Ectodermal cell (in vitro differentiated cells): ENCODE measurements at regions not wholly inside any gene's neighbourhood (a gene's known extent, or its start where the extent isn't known, plus 50 kb on each side); places are given as distances from the start of the nearest gene placed in this dataset.

Experiments
- H3K27ac ChIP-seq: 2 replicates; pipeline ENCODE4 v1.7.0; 2013; ENCODE audit warnings: mild to moderate bottlenecking, low read depth, low read length; ENCODE audit not compliant: insufficient read depth, poor library complexity, severe bottlenecking
- H3K27me3 ChIP-seq: 2 replicates; pipeline ENCODE4 v1.7.0; 2013; ENCODE audit warnings: mild to moderate bottlenecking, low read length; ENCODE audit not compliant: insufficient read depth, control insufficient read depth, poor library complexity, severe bottlenecking
- H3K36me3 ChIP-seq: one replicate; pipeline ENCODE4 v1.7.0; 2013; ENCODE audit warnings: low read length; ENCODE audit not compliant: control insufficient read depth, insufficient read depth
- H3K4me1 ChIP-seq: one replicate; pipeline ENCODE4 v1.7.0; 2013; ENCODE audit warnings: low read length; ENCODE audit not compliant: control insufficient read depth, insufficient read depth
- H3K4me3 ChIP-seq: 2 replicates; pipeline ENCODE4 v1.7.0; 2013; ENCODE audit warnings: low read depth, low read length, control low read depth; ENCODE audit not compliant: insufficient read depth
- H3K9me3 ChIP-seq: 2 replicates; pipeline ENCODE4 v1.7.0; 2013; ENCODE audit warnings: mild to moderate bottlenecking, low read length, moderate library complexity; ENCODE audit not compliant: control insufficient read depth
- WGBS, 2 experiments: methylation state at CpG; one replicate each; pipeline ENCODE4 v1.1.7; 2013; ENCODE audit warnings: missing lambda C conversion rate in 2 of 2; 5-methylcytosine and 5-hydroxymethylcytosine counted together

GRCh38 chr4:3697033-3697432 lies 69.2 kb upstream of the ADRA2C start:
- H3K36me3 ChIP-seq, result no peaks in the 10 kb centered on the region
- no peaks in the 10 kb centered on the region for H3K27me3 ChIP-seq
- 92 to 94% methylated on average over 1 of the region's 1 CpG for WGBS, 2 experiments
- peaks cover 4% of the 10 kb centered on the region for H3K4me1 ChIP-seq
- no peak overlapping the region for H3K4me3 ChIP-seq
- H3K9me3 ChIP-seq, result no peaks in the 10 kb centered on the region
- H3K27ac ChIP-seq, result no peak overlapping the region

GRCh38 chr4:3690551-3691152 lies 75.5 kb upstream of the ADRA2C start:
- WGBS, 2 experiments, result 90 to 91% methylated on average over 22 of the region's 22 CpGs

GRCh38 chr4:3689576-3690550 lies 76.3 kb upstream of the ADRA2C start:
- H3K4me3 ChIP-seq, result no peak overlapping the region
- no peaks in the 10 kb centered on the region for H3K36me3 ChIP-seq
- H3K27me3 ChIP-seq, result no peaks in the 10 kb centered on the region
- 93 to 94% methylated on average over 41 of the region's 41 CpGs for WGBS, 2 experiments
- H3K9me3 ChIP-seq, result no peaks in the 10 kb centered on the region
- H3K4me1 ChIP-seq, result no peaks in the 10 kb centered on the region
- no peak overlapping the region for H3K27ac ChIP-seq

More at GRCh38 chr4:3690551-3691152, 75.5 kb upstream of the ADRA2C start:
- Histone ChIP-seq H3K9me3 (no peaks in the 10 kb centered on the region), H3K36me3 (no peaks in the 10 kb centered on the region), H3K27me3 (no peaks in the 10 kb centered on the region), H3K4me3 (no peak overlapping the region), H3K4me1 (no peaks in the 10 kb centered on the region), H3K27ac (no peak overlapping the region)

- WGBS, 2 experiments, result 92 to 93% methylated on average over 21 of the region's 21 CpGs
- Histone ChIP-seq H3K4me3 (no peak overlapping the region), H3K36me3 (no peaks in the 10 kb centered on the region), H3K27me3 (no peaks in the 10 kb centered on the region), H3K27ac (no peak overlapping the region), H3K9me3 (no peaks in the 10 kb centered on the region), H3K4me1 (no peaks in the 10 kb centered on the region)
Measured at GRCh38 chr4:3689006-3689405, 77.2 kb upstream of the ADRA2C start.

- WGBS, 2 experiments, result 93% methylated on average over 24 of the region's 24 CpGs
- no peaks in the 10 kb centered on the region for H3K4me1 ChIP-seq
- H3K4me3 ChIP-seq, result no peak overlapping the region
- no peaks in the 10 kb centered on the region for H3K9me3 ChIP-seq
- no peaks in the 10 kb centered on the region for H3K36me3 ChIP-seq
- no peak overlapping the region for H3K27ac ChIP-seq
- H3K27me3 ChIP-seq, result no peaks in the 10 kb centered on the region
Measured at GRCh38 chr4:3688018-3688998, 77.9 kb upstream of the ADRA2C start.

GRCh38 chr4:3687538-3687937 lies 78.6 kb upstream of the ADRA2C start:
- H3K4me3 ChIP-seq, result no peak overlapping the region
- WGBS, 2 experiments, result 94 to 95% methylated on average over 13 of the region's 13 CpGs
- no peaks in the 10 kb centered on the region for H3K36me3 ChIP-seq
- H3K27me3 ChIP-seq, result no peaks in the 10 kb centered on the region
- H3K27ac ChIP-seq, result no peak overlapping the region
- no peaks in the 10 kb centered on the region for H3K4me1 ChIP-seq
- no peaks in the 10 kb centered on the region for H3K9me3 ChIP-seq

GRCh38 chr4:3686753-3687152 lies 79.4 kb upstream of the ADRA2C start:
- Histone ChIP-seq H3K27ac (no peak overlapping the region), H3K9me3 (no peaks in the 10 kb centered on the region), H3K4me3 (no peak overlapping the region), H3K36me3 (no peaks in the 10 kb centered on the region), H3K4me1 (no peaks in the 10 kb centered on the region), H3K27me3 (no peaks in the 10 kb centered on the region)
- 95% methylated on average over 8 of the region's 8 CpGs for WGBS, 2 experiments

GRCh38 chr4:3685081-3685645 lies 81.0 kb upstream of the ADRA2C start:
- WGBS, 2 experiments, result 89 to 91% methylated on average over 15 of the region's 15 CpGs
- Histone ChIP-seq H3K36me3 (no peaks in the 10 kb centered on the region), H3K4me3 (no peak overlapping the region), H3K27me3 (no peaks in the 10 kb centered on the region), H3K4me1 (no peaks in the 10 kb centered on the region), H3K9me3 (no peaks in the 10 kb centered on the region), H3K27ac (no peak overlapping the region)

GRCh38 chr4:3684546-3684945 lies 81.6 kb upstream of the ADRA2C start:
- Histone ChIP-seq H3K4me1 (no peaks in the 10 kb centered on the region), H3K36me3 (no peaks in the 10 kb centered on the region), H3K27ac (no peak overlapping the region), H3K4me3 (no peak overlapping the region), H3K9me3 (no peaks in the 10 kb centered on the region), H3K27me3 (no peaks in the 10 kb centered on the region)
- WGBS, 2 experiments, result 89 to 90% methylated on average over 8 of the region's 8 CpGs
